Stimulated activated CD4-positive, alpha-beta T cell treated with anti-CD3 and anti-CD28 coated beads, Interleukin-2, amount 100 ng/mL, for 4 hours (primary cell): ENCODE measurements at regions not wholly inside any gene's neighbourhood (a gene's known extent, or its start where the extent isn't known, plus 50 kb on each side); places are given as distances from the start of the nearest gene placed in this dataset.
"Not testable (repeated sequence)": the region's sequence is repeated elsewhere in the genome, so short reads cannot be mapped to it uniquely, and the experiment has no call there.

Experiments used
- DNase-seq: peaks from one replicate; pipeline ENCODE4 v3.0.0-alpha.2; 2020; ENCODE audit warnings: low read depth

- DNase-seq = no peak
Measured at GRCh38 chr3:187852842-187853730, 107.8 kb upstream of the BCL6 start.

GRCh38 chr3:187855131-187855530 is 109.9 kb upstream of the BCL6 start:
- no peak for DNase-seq

- no peak for DNase-seq
Measured at GRCh38 chr3:187856555-187856954, 111.3 kb upstream of the BCL6 start.

GRCh38 chr3:187858041-187858440 is 112.8 kb upstream of the BCL6 start:
- no peak for DNase-seq

- DNase-seq = no peak
Measured at GRCh38 chr3:187858711-187859110, 113.4 kb upstream of the BCL6 start.

GRCh38 chr3:187862701-187863277 is 117.5 kb upstream of the BCL6 start:
- DNase-seq = not testable (repeated sequence)

- no peak for DNase-seq
Measured at GRCh38 chr3:187870360-187871203, 125.3 kb upstream of the BCL6 start.

- no peak for DNase-seq
Measured at GRCh38 chr3:187871204-187871591, 125.9 kb upstream of the BCL6 start.

GRCh38 chr3:187871848-187872247 is 126.6 kb upstream of the BCL6 start:
- DNase-seq = no peak

GRCh38 chr3:187873843-187874242 is 128.6 kb upstream of the BCL6 start:
- no peak for DNase-seq

GRCh38 chr3:187875863-187876262 is 130.6 kb upstream of the BCL6 start:
- DNase-seq = no peak

- no peak for DNase-seq
Measured at GRCh38 chr3:187878772-187879518, 133.7 kb upstream of the BCL6 start.

GRCh38 chr3:187880441-187880840 is 135.2 kb upstream of the BCL6 start:
- DNase-seq = no peak

GRCh38 chr3:187880851-187881250 is 135.6 kb upstream of the BCL6 start:
- no peak for DNase-seq

- DNase-seq = no peak
Measured at GRCh38 chr3:187888701-187889100, 143.4 kb upstream of the BCL6 start.

GRCh38 chr3:187889106-187889505 is 143.8 kb upstream of the BCL6 start:
- DNase-seq = no peak

GRCh38 chr3:187889601-187890404 is 144.5 kb upstream of the BCL6 start:
- no peak for DNase-seq

- DNase-seq = not testable (repeated sequence)
Measured at GRCh38 chr3:187890405-187890752, 145.1 kb upstream of the BCL6 start.

- no peak for DNase-seq
Measured at GRCh38 chr3:187896646-187897045, 151.4 kb upstream of the BCL6 start.

GRCh38 chr3:187899246-187899645 is 154.0 kb upstream of the BCL6 start:
- DNase-seq = no peak
